ENCODE measurements at regions not wholly inside any gene's neighbourhood (a gene's known extent, or its start where the extent isn't known, plus 50 kb on each side); places are given as distances from the start of the nearest gene placed in this dataset.

DNA sequence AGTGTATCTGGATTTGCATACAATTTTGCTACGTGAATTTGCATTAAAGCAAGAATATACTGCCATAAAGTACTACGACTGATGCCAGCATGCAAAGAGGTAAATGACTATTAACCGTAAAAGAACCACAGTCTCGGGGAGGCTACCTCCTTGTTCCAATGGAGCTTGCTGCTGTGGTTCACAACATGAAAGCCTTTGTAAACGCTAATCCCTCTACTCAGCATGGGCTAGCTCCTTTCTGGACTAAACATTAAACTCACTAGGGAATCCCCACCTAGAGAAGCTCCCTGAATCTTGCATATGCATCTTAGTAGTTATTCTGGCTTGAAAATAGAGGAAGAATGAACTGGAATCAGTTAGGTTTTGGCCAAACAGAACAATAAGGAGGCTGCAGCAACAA, 60.5 kb upstream of the ARHGAP32 start:
- Histone ChIP-seq H3K27me3 (ENCODE audit: insufficient read depth, poor library complexity, severe bottlenecking) (no peaks in the 10 kb centered on the region), H3K4me1 (ENCODE audit: insufficient read depth, poor library complexity, severe bottlenecking) (peaks cover 31% of the 10 kb centered on the region)
- DNase-seq (ENCODE audit: low spot score): no peak

DNA sequence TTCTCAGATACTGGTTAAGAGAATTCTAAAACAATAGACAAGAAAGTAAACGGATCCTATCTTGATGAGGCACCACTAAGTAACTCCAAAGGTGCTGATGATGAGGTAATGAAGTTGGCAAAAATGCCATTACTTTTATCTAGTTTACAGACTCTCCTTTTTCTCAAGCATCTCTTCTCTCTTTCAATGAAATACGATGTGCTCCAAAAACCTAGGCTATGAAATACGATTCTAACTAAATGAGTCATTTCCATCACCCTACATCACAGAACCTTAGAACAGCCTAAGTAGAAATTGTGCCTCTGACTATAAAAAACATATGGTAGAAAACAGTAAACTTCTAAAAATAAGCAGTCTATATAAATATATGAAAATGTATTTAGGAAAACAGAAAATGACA, 58.9 kb upstream of the ARHGAP32 start:
- no peak for DNase-seq (ENCODE audit: low spot score)

More for the DNA sequence above, 60.5 kb upstream of the ARHGAP32 start:
- H3K4me3 ChIP-seq (ENCODE audit: severe bottlenecking): no peak overlapping the region
- ATAC-seq (ENCODE audit: low read depth): no peak
- H3K9me3 ChIP-seq (ENCODE audit: severe bottlenecking): no peaks in the 10 kb centered on the region
- no peaks in the 10 kb centered on the region; the same call in 1 of the 2 replicates for H3K36me3 ChIP-seq (ENCODE audit: low read depth)
- TF ChIP-seq, protein P1, sequence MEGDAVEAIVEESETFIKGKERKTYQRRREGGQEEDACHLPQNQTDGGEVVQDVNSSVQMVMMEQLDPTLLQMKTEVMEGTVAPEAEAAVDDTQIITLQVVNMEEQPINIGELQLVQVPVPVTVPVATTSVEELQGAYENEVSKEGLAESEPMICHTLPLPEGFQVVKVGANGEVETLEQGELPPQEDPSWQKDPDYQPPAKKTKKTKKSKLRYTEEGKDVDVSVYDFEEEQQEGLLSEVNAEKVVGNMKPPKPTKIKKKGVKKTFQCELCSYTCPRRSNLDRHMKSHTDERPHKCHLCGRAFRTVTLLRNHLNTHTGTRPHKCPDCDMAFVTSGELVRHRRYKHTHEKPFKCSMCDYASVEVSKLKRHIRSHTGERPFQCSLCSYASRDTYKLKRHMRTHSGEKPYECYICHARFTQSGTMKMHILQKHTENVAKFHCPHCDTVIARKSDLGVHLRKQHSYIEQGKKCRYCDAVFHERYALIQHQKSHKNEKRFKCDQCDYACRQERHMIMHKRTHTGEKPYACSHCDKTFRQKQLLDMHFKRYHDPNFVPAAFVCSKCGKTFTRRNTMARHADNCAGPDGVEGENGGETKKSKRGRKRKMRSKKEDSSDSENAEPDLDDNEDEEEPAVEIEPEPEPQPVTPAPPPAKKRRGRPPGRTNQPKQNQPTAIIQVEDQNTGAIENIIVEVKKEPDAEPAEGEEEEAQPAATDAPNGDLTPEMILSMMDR (IDR thresholded peaks at IDR 0.05; ENCODE audit: poor library complexity, severe bottlenecking): no peak
- H3K27ac ChIP-seq (ENCODE audit: poor library complexity, severe bottlenecking): no peak overlapping the region

DNA sequence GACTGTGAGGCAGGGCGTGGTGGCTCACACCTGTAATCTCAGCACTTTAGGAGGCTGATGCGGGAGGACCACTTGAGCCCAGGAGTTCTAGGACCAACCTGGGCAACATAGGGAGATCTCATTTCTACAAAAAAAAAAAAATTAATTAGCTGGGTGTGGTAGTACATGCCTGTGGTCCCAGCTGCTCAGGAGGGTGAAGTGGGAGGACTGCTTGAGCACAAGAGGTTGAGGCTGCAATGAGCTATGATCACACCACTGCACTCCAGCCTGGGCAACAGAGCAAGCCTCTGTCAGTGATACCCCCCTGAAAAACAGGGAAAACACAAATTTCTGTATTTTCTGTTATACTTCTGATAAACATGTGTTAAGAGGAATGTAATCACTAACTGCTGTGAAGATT, 57.8 kb upstream of the ARHGAP32 start:
- TF ChIP-seq, protein P1 (IDR thresholded peaks at IDR 0.05; ENCODE audit: poor library complexity, severe bottlenecking): no peak
- no peak overlapping the region for H3K4me3 ChIP-seq (ENCODE audit: severe bottlenecking)
- peaks cover 42% of the 10 kb centered on the region for H3K4me1 ChIP-seq (ENCODE audit: insufficient read depth, poor library complexity, severe bottlenecking)
- no peaks in the 10 kb centered on the region; the same call in 1 of the 2 replicates for H3K36me3 ChIP-seq (ENCODE audit: low read depth)
- no peaks in the 10 kb centered on the region for H3K27me3 ChIP-seq (ENCODE audit: insufficient read depth, poor library complexity, severe bottlenecking)
- no peaks in the 10 kb centered on the region for H3K9me3 ChIP-seq (ENCODE audit: severe bottlenecking)
- ATAC-seq (ENCODE audit: low read depth) (no peak), DNase-seq (ENCODE audit: low spot score) (no peak)
- peak overlapping the region; percentile 59 for H3K27ac ChIP-seq (ENCODE audit: poor library complexity, severe bottlenecking)

More for the DNA sequence above, 58.9 kb upstream of the ARHGAP32 start:
- H3K36me3 ChIP-seq (ENCODE audit: low read depth): no peaks in the 10 kb centered on the region; the same call in 1 of the 2 replicates
- H3K4me1 ChIP-seq (ENCODE audit: insufficient read depth, poor library complexity, severe bottlenecking): peaks cover 42% of the 10 kb centered on the region
- no peaks in the 10 kb centered on the region for H3K27me3 ChIP-seq (ENCODE audit: insufficient read depth, poor library complexity, severe bottlenecking)
- ATAC-seq (ENCODE audit: low read depth): no peak
- no peak overlapping the region for H3K27ac ChIP-seq (ENCODE audit: poor library complexity, severe bottlenecking)
- H3K9me3 ChIP-seq (ENCODE audit: severe bottlenecking): no peaks in the 10 kb centered on the region
- TF ChIP-seq, protein P1 (IDR thresholded peaks at IDR 0.05; ENCODE audit: poor library complexity, severe bottlenecking): no peak
- no peak overlapping the region for H3K4me3 ChIP-seq (ENCODE audit: severe bottlenecking)

DNA sequence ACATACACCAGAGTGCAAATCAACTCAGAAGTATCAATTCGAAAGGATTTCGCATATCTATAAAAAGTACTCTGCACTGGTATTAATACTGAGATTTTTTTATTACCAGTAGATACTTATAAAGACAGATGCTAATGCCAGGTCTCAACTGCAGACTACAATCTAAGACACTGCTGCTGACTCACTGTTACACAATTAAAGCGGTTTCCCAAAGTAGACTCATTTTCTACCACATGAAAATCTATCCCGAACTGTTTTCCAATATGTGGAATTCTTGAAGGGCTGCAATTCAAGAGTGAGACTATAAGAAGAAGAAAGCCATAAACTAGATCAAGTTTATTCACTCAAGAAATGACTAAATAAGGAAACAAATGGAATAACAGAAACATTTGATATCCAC, 57.2 kb upstream of the ARHGAP32 start:
- H3K4me3 ChIP-seq (ENCODE audit: severe bottlenecking): no peak overlapping the region
- H3K36me3 ChIP-seq (ENCODE audit: low read depth): no peaks in the 10 kb centered on the region; the same call in 1 of the 2 replicates
- no peak for DNase-seq (ENCODE audit: low spot score)
- peaks cover 42% of the 10 kb centered on the region for H3K4me1 ChIP-seq (ENCODE audit: insufficient read depth, poor library complexity, severe bottlenecking)
- H3K27ac ChIP-seq (ENCODE audit: poor library complexity, severe bottlenecking): peak overlapping the region; percentile 59
- no peaks in the 10 kb centered on the region for H3K27me3 ChIP-seq (ENCODE audit: insufficient read depth, poor library complexity, severe bottlenecking)
- TF ChIP-seq, protein P1 (IDR thresholded peaks at IDR 0.05; ENCODE audit: poor library complexity, severe bottlenecking): no peak
- peak; percentile 76 for ATAC-seq (ENCODE audit: low read depth)
- no peaks in the 10 kb centered on the region for H3K9me3 ChIP-seq (ENCODE audit: severe bottlenecking)

DNA sequence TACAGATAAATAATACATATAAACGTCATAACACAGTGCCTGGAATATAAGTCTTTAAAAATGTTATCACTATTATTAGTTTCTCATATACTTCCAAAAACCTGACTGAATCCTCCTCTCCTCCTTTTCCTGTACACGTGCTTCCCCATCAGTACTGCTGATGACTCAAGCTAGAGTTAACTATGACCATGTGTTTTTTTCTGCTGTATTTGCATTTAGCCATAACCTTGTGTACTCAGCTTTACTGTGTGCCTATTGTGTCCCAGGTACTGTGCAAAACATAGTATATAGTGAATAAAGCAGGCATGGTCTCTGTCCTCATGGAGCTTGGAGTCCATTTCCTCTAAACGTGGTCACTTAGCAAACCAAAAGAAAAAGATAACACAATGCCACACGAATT, 56.5 kb upstream of the ARHGAP32 start:
- no peak overlapping the region for H3K4me3 ChIP-seq (ENCODE audit: severe bottlenecking)

More for the DNA sequence above, 56.5 kb upstream of the ARHGAP32 start:
- Histone ChIP-seq H3K9me3 (ENCODE audit: severe bottlenecking) (no peaks in the 10 kb centered on the region), H3K36me3 (ENCODE audit: low read depth) (no peaks in the 10 kb centered on the region; the same call in 1 of the 2 replicates), H3K27ac (ENCODE audit: poor library complexity, severe bottlenecking) (peak overlapping the region; percentile 59), H3K4me1 (ENCODE audit: insufficient read depth, poor library complexity, severe bottlenecking) (peaks cover 42% of the 10 kb centered on the region), H3K27me3 (ENCODE audit: insufficient read depth, poor library complexity, severe bottlenecking) (no peaks in the 10 kb centered on the region)
- TF ChIP-seq, protein P1 (IDR thresholded peaks at IDR 0.05; ENCODE audit: poor library complexity, severe bottlenecking): no peak
- ATAC-seq (ENCODE audit: low read depth) (peak; percentile 78), DNase-seq (ENCODE audit: low spot score) (no peak)
